Endothelial cell of umbilical vein (primary cell): ENCODE measurements at regions not wholly inside any gene's neighbourhood (a gene's known extent, or its start where the extent isn't known, plus 50 kb on each side); places are given as distances from the start of the nearest gene placed in this dataset.

Experiments used
- BruUV-seq: library from RNA; stranded (reverse); fragments of 400-500 nt; replicated peaks from 2 replicates; lab custom pipeline; 2021; lab: Mats Ljungman, UMichigan
- CTCF ChIA-PET: fragments of 300-600, 350-600 bp; sonication (Branson Sonifier 250); formaldehyde crosslinking; loops from one replicate; lab custom pipeline; 2021; ENCODE audit warnings: antibody characterized with exemption, inconsistent platforms; lab: Charles Lee
- POLR2A ChIA-PET: fragments of 300-600, 350-600 bp; sonication (Branson Sonifier 250); formaldehyde crosslinking; loops from one replicate; lab custom pipeline; 2021; ENCODE audit warnings: antibody characterized with exemption, inconsistent platforms; lab: Charles Lee
- DNase-seq: peaks from one replicate; pipeline ENCODE4 v3.0.0-alpha.2; 2011; ENCODE audit warnings: low read depth, low spot score
- FAIRE-seq: peaks from 2 replicates; lab custom pipeline; 2011; peaks lifted over from hg19 to GRCh38; lab: Jason Lieb, UNC
- H2AFZ ChIP-seq: 2 replicates; pipeline ENCODE4 v1.6.0; 2012; ENCODE audit warnings: low read depth, low read length, control low read depth, inconsistent platforms
- H3K27ac ChIP-seq: 2 replicates; pipeline ENCODE4 v1.5.1; 2011; ENCODE audit warnings: low read depth, mild to moderate bottlenecking, control low read depth, low read length, moderate library complexity; ENCODE audit not compliant: insufficient read depth
- H3K27me3 ChIP-seq, 2 experiments: 2 replicates each; pipeline versions ENCODE4 v1.6.0 to v1.6.1; 2011; ENCODE audit warnings: low read length in 2 of 2, mixed read lengths in 1 of 2; ENCODE audit not compliant: control insufficient read depth in 2 of 2, insufficient read depth in 2 of 2
- H3K36me3 ChIP-seq, 2 experiments: 2 replicates in 1 of 2; 3 replicates in 1 of 2; pipeline ENCODE4 v1.5.1; 2011; ENCODE audit warnings: low read length in 2 of 2, mild to moderate bottlenecking in 1 of 2, moderate library complexity in 1 of 2; ENCODE audit not compliant: control insufficient read depth in 2 of 2, insufficient read depth in 2 of 2; ENCODE audit errors: extremely low read depth in 1 of 2
- H3K4me1 ChIP-seq: 3 replicates; pipeline ENCODE4 v1.5.1; 2011; ENCODE audit warnings: mild to moderate bottlenecking, low read length; ENCODE audit not compliant: control insufficient read depth, insufficient read depth; ENCODE audit errors: extremely low read depth
- H3K4me2 ChIP-seq: 2 replicates; pipeline ENCODE4 v1.6.1; 2011; ENCODE audit warnings: low read length, control low read depth, mixed read lengths; ENCODE audit not compliant: insufficient read depth
- H3K4me3 ChIP-seq, 3 experiments: fragments of 200-600 bp in 1 of 3; sonication (generic), shearing (Covaris generic) in 1 of 3; replicated peaks in 1 of 3; 2 replicates each; pipeline ENCODE4 v1.5.1; 2011 to 2016; ENCODE audit warnings: control low read depth in 3 of 3, low read length in 3 of 3, mild to moderate bottlenecking in 2 of 3, inconsistent platforms in 1 of 3, low read depth in 1 of 3, moderate library complexity in 1 of 3; ENCODE audit not compliant: insufficient read depth in 1 of 3
- H3K79me2 ChIP-seq: 2 replicates; pipeline ENCODE4 v1.6.0; 2012; ENCODE audit warnings: low read length, inconsistent platforms; ENCODE audit not compliant: control insufficient read depth, insufficient read depth
- H3K9ac ChIP-seq: replicated peaks from 2 replicates; pipeline ENCODE3; 2011; ENCODE audit warnings: low read length, control low read depth; ENCODE audit not compliant: insufficient read depth; ENCODE audit errors: extremely low read depth
- H3K9me1 ChIP-seq: replicated peaks from 3 replicates; pipeline ENCODE4 v1.6.0; 2011; ENCODE audit warnings: mild to moderate bottlenecking, low read length; ENCODE audit not compliant: control insufficient read depth, insufficient read depth; ENCODE audit errors: extremely low read depth
- H3K9me3 ChIP-seq: replicated peaks from 2 replicates; pipeline ENCODE4 v1.5.1; 2012; ENCODE audit warnings: low read length, inconsistent platforms; ENCODE audit not compliant: control insufficient read depth, insufficient read depth
- H4K20me1 ChIP-seq: replicated peaks from 2 replicates; pipeline ENCODE3; 2011; ENCODE audit warnings: mild to moderate bottlenecking, low read length; ENCODE audit not compliant: control insufficient read depth, insufficient read depth; ENCODE audit errors: extremely low read depth
- CTCF ChIP-seq, 2 donors: IDR thresholded peaks; 1 replicate in 1 of 2; 2 replicates in 1 of 2; pipeline ENCODE4 v1.5.1; 2011; ENCODE audit warnings: low read length in 2 of 2, mild to moderate bottlenecking in 2 of 2, moderate library complexity in 2 of 2, control low read depth in 1 of 2, inconsistent platforms in 1 of 2, low read depth in 1 of 2; ENCODE audit not compliant: insufficient read depth in 1 of 2; ENCODE audit errors: extremely low read depth in 1 of 2
- EZH2 ChIP-seq: IDR thresholded peaks from 2 replicates; pipeline ENCODE4 v1.6.1; 2012; ENCODE audit warnings: borderline replicate concordance, low read depth, mild to moderate bottlenecking, moderate library complexity, low read length, inconsistent platforms; ENCODE audit not compliant: severe bottlenecking
- FOS ChIP-seq: IDR thresholded peaks from 2 replicates; pipeline ENCODE4 v1.6.1; 2011; ENCODE audit warnings: mild to moderate bottlenecking, low read length, moderate library complexity, borderline replicate concordance; ENCODE audit not compliant: insufficient read depth
- GATA2 ChIP-seq: IDR thresholded peaks from 2 replicates; pipeline ENCODE4 v1.7.0; 2011; ENCODE audit warnings: low read depth, mild to moderate bottlenecking, moderate library complexity, mixed read lengths, low read length; ENCODE audit not compliant: insufficient read length, insufficient read depth
- JUN ChIP-seq: IDR thresholded peaks from 2 replicates; pipeline ENCODE4 v1.6.1; 2011; ENCODE audit warnings: borderline replicate concordance, low read depth; ENCODE audit not compliant: insufficient read length, insufficient read depth
- MAX ChIP-seq: IDR thresholded peaks from 2 replicates; pipeline ENCODE4 v1.6.1; 2011; ENCODE audit not compliant: insufficient read depth, insufficient read length
- MYC ChIP-seq: IDR thresholded peaks from one replicate; pipeline ENCODE4 v1.6.1; 2011; ENCODE audit warnings: mild to moderate bottlenecking, low read depth, low read length
- POLR2A ChIP-seq: IDR thresholded peaks from 2 replicates; pipeline ENCODE4 v1.6.1; 2012; ENCODE audit warnings: low read depth, mild to moderate bottlenecking, control low read depth, low read length
- POLR2AphosphoS5 ChIP-seq: IDR thresholded peaks from 2 replicates; pipeline ENCODE4 v1.6.1; 2012; ENCODE audit warnings: low read depth, mild to moderate bottlenecking, control low read depth, low read length, moderate library complexity; ENCODE audit not compliant: insufficient read depth
- dilution Hi-C: fragments of 300-500 bp; cut with MboI; formaldehyde crosslinking; loops from one replicate; pipeline ENCODE4 v1.15.0; 2019; ENCODE audit warnings: low sequenced_read_pairs; ENCODE audit not compliant: extremely low pct_ligation_motif_present
- intact Hi-C: fragments of 100-400 bp; cut with micrococcal nuclease; formaldehyde crosslinking; loops from one replicate; pipeline ENCODE4 v1.10.0; 2022

- dilution Hi-C loops (no loop called here), intact Hi-C loops (loop anchor here (5.0 to 10.0 kb wide), 2 partner anchors 231 to 422 kb away; partner anchors contain the start of genes CPEB2 and FBXL5)
- H4K20me1 ChIP-seq, result no peaks in the 10 kb centered on the region
- DNase-seq, result no peak
- peak; percentile 4 for FAIRE-seq
- H3K36me3 ChIP-seq, result no peaks in the 10 kb centered on the region
- no peak overlapping the region for H3K4me3 ChIP-seq
- no peaks in the 10 kb centered on the region for H3K79me2 ChIP-seq
- H3K9me3 ChIP-seq, result no peaks in the 10 kb centered on the region
- H3K4me1 ChIP-seq, result no peaks in the 10 kb centered on the region
- peak overlapping the region; percentile 29 for H2AFZ ChIP-seq
- no peak overlapping the region for H3K27ac ChIP-seq
- CTCF ChIA-PET, result interaction anchor here (1.0 to 2.1 kb wide), 4 partner anchors 24 to 1579 kb away, joined by 3 to 16 read pairs (median 8); no protein-coding TSS in a partner anchor
- no TSS peak for BruUV-seq
- no peak for TF ChIP-seq FOS
- no peak for TF ChIP-seq MYC
- TF ChIP-seq POLR2A, result no peak
- TF ChIP-seq GATA2, result no peak
- H3K27me3 ChIP-seq, result no peaks in the 10 kb centered on the region
- peak overlapping the region; percentile 5 for H3K4me2 ChIP-seq
- no peak overlapping the region for H3K9ac ChIP-seq
- H3K9me1 ChIP-seq, result no peaks in the 10 kb centered on the region
- POLR2A ChIA-PET, result no interaction called here
Observed at GRCh38 chr4:15233264-15233597, 194.6 kb upstream of the C1QTNF7 start.

- DNase-seq (no peak), FAIRE-seq (no peak)
- BruUV-seq, result no TSS peak
- intact Hi-C loops, result loop anchor here (5.0 to 10.0 kb wide), 2 partner anchors 231 to 421 kb away; partner anchors contain the start of genes CPEB2 and FBXL5
- no peak overlapping the region for H3K9ac ChIP-seq
- dilution Hi-C loops, result no loop called here
- no peaks in the 10 kb centered on the region for H3K36me3 ChIP-seq
- TF ChIP-seq JUN (no peak), POLR2A (no peak), CTCF (IDR thresholded peaks at IDR 0.05; ENCODE audit: extremely low read depth in 1 of 2, insufficient read depth in 1 of 2, low read depth in 1 of 2, low read length in 2 of 2) (no peak), FOS (no peak), GATA2 (no peak), MAX (no peak), MYC (no peak), EZH2 (no peak), POLR2AphosphoS5 (no peak)
- H3K9me3 ChIP-seq, result no peaks in the 10 kb centered on the region
- no peaks in the 10 kb centered on the region for H4K20me1 ChIP-seq
- H2AFZ ChIP-seq, result peak overlapping the region; percentile 29
- H3K9me1 ChIP-seq, result no peaks in the 10 kb centered on the region
- ChIA-PET CTCF (interaction anchor here (1.0 to 2.1 kb wide), 4 partner anchors 23 to 1580 kb away, joined by 3 to 16 read pairs (median 8); no protein-coding TSS in a partner anchor), POLR2A (no interaction called here)
- H3K4me3 ChIP-seq, result no peak overlapping the region
- H3K27me3 ChIP-seq, result no peaks in the 10 kb centered on the region
- H3K4me2 ChIP-seq, result peak overlapping the region; percentile 5
- H3K4me1 ChIP-seq, result no peaks in the 10 kb centered on the region
- H3K27ac ChIP-seq, result no peak overlapping the region
- no peaks in the 10 kb centered on the region for H3K79me2 ChIP-seq
Observed at GRCh38 chr4:15233626-15234025, 194.2 kb upstream of the C1QTNF7 start.
